ENCODE measurements at regions not wholly inside any gene's neighbourhood (a gene's known extent, or its start where the extent isn't known, plus 50 kb on each side); places are given as distances from the start of the nearest gene placed in this dataset.

DNA sequence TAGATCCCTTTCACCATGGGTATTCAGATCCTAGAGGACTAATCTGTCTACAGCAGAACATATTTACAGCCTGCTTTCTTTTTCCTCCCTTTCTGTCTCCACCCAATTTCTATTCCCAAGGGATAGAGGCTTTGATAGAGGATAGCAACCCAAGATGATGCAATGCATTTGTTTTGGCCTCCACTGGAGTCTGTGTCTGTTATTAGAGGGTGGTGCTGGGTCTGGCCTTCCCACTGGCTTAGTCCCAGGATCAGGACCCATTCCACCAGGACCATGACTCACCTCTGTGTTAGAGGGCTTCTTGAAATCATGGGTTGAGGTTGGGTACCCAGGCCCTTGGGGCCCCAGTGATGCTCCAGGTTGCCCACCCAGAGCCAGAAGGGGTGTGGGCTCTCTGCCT, 239.7 kb upstream of the TNP1 start:
- H3K9ac ChIP-seq (ENCODE audit: low read depth, low read length): no peak overlapping the region
- H3K4me1 ChIP-seq (ENCODE audit: insufficient read depth, low read length): peaks cover 14% of the 10 kb centered on the region
- H3K9me3 ChIP-seq (ENCODE audit: control insufficient read depth, insufficient read depth, low read length): no peaks in the 10 kb centered on the region
- H3K36me3 ChIP-seq (ENCODE audit: insufficient read depth, low read length): no peaks in the 10 kb centered on the region

DNA sequence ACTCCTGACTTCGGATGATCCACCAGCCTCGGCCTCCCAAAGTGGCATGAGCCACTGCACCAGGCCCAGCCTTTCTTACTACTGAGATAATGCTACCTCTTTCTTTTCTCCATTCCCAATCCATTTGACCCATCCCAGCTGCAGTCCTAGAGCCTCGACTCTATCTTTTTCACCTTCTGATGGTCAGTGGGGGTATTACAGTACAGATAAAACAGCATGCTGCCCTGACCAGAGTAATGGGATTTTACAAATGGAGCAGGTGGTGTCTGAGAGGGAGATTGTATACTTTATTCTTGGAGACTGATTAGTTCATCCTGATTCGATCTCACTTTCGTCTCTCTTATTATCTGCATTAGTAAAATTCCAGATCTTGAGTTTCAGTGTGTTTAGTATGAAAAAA, 238.6 kb upstream of the TNP1 start:
- Histone ChIP-seq H3K36me3 (ENCODE audit: insufficient read depth, low read length) (no peaks in the 10 kb centered on the region), H3K9me3 (ENCODE audit: control insufficient read depth, insufficient read depth, low read length) (no peaks in the 10 kb centered on the region), H3K9ac (ENCODE audit: low read depth, low read length) (no peak overlapping the region), H3K4me1 (ENCODE audit: insufficient read depth, low read length) (peaks cover 6% of the 10 kb centered on the region; the same call in 1 of the 2 replicates)

DNA sequence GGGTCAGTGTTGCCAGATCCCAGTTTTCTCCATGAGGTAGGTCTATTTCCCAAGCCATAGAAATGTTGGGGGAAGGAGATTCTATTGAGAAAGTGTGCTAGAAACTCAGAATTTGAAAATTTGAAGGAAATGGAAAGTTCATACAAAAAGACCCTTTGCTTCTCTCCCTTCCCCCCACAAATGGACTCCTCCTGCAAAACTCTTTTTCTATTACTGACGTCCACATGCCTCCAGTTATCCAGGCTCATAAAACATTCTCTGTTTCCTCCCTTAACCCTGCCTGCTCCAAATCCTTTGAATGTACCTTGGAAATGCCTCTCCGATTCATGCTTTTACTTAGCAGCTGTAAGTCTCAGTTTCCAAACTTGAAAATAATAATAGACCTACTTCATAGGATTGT, 237.5 kb upstream of the TNP1 start:
- Histone ChIP-seq H3K9me3 (ENCODE audit: control insufficient read depth, insufficient read depth, low read length) (no peaks in the 10 kb centered on the region), H3K36me3 (ENCODE audit: insufficient read depth, low read length) (no peaks in the 10 kb centered on the region), H3K9ac (ENCODE audit: low read depth, low read length) (no peak overlapping the region), H3K4me1 (ENCODE audit: insufficient read depth, low read length) (no peaks in the 10 kb centered on the region)

DNA sequence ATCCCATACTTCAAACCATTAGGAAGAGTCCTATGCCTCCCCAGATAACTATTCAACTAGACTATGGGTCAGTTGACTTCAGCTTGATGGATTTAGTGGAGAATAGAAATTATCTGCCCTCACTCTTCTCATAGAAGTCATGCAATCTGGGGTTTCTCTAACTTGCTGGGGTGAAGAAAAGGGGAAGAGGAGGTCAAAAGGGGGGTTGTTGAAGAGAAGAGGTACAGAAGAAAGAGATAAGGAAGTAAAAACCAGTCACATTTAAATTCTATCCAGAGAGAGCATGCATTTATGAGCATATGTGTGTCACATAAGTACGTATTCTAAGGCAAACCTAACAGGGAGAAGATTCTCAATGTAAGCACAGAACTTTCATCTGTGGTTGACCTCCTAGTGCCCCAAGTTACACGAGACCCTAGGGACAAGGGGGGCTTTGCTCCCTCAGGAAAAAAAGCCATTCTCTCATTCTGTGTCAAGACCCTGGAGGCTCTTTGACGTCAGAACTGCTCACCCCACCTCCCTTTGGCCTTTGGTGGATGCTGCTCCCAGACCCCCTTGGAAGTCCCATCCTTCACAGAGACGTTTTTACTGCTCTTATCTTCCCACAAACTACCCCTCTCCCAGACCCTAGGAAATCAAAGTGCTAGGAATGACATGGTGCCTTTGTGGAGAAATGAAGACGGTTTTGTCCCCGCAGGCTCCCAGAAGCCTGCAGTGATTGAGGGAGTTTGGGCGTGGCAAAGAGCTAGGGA, 236.8 kb upstream of the TNP1 start:
- no peak overlapping the region for H3K9ac ChIP-seq (ENCODE audit: low read depth, low read length)
- no peaks in the 10 kb centered on the region for H3K36me3 ChIP-seq (ENCODE audit: insufficient read depth, low read length)
- H3K9me3 ChIP-seq (ENCODE audit: control insufficient read depth, insufficient read depth, low read length): no peaks in the 10 kb centered on the region
- no peaks in the 10 kb centered on the region for H3K4me1 ChIP-seq (ENCODE audit: insufficient read depth, low read length)

DNA sequence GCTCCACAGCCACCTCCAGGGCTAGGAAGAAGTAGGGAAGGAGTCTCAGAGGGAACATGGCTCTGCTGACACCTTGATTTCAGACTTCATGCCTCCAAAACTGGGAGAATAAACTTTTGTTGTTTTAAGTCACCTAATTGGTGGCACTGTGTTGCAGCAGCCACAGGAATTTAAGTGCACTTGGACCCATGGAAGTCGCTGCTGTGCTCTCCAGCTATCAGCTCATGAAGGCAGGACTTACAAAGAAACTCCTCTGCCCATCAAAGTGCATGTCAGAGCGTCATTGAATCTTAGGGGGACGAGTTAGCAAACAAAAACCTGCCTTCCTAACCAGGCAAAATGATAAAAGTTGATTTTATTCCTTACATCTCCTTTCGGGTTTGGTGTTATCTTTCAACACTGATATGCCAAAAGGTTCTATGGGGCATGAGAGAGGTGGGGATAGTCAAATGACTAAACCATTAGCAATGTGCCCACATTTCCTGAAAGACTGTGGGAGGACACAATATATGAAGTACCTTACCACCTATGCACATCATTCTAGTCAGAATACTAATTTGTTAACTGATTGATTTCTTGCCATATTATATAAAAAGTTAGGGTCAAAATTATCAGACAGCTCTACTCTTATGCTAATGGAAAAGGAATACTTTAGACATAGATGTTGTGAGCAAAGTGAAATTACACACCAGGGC, 235.8 kb upstream of the TNP1 start:
- no peaks in the 10 kb centered on the region for H3K36me3 ChIP-seq (ENCODE audit: insufficient read depth, low read length)
- H3K9ac ChIP-seq (ENCODE audit: low read depth, low read length): no peak overlapping the region
- no peaks in the 10 kb centered on the region for H3K4me1 ChIP-seq (ENCODE audit: insufficient read depth, low read length)
- no peaks in the 10 kb centered on the region for H3K9me3 ChIP-seq (ENCODE audit: control insufficient read depth, insufficient read depth, low read length)

DNA sequence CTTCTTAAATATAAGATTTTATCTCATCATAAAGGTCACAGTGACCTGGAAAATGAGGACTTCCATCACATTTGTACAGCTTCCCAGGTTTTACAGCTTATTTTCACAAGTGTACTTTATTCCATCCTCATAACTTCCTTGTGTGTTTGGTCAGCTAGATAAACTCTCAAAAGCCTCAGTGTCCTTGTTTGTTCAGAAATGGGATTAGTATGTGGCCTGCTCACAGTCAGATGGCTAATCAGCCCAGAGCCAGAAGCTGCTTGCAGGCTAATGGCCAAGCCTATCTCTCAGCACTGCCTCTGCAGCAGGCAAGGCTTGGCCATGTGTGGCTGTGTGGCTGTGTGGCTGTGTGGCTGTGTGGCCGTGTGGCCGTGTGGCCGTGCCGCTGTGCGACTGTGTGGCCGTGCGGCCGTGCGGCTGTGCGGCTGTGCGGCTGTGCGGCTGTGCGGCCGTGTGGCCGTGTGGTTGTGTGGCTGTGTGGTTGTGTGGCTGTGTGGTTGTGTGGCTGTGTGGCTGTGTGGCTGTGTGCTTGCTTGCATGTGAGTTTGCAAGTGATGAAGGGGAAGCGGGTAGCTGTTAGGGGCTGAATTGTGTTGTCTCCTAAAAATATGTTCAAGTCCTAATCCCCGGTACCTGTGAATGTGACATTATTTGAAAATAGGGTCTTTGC, 233.0 kb upstream of the TNP1 start:
- H3K36me3 ChIP-seq (ENCODE audit: insufficient read depth, low read length): no peaks in the 10 kb centered on the region
- no peaks in the 10 kb centered on the region for H3K9me3 ChIP-seq (ENCODE audit: control insufficient read depth, insufficient read depth, low read length)
- no peaks in the 10 kb centered on the region for H3K4me1 ChIP-seq (ENCODE audit: insufficient read depth, low read length)
- no peak overlapping the region for H3K9ac ChIP-seq (ENCODE audit: low read depth, low read length)

DNA sequence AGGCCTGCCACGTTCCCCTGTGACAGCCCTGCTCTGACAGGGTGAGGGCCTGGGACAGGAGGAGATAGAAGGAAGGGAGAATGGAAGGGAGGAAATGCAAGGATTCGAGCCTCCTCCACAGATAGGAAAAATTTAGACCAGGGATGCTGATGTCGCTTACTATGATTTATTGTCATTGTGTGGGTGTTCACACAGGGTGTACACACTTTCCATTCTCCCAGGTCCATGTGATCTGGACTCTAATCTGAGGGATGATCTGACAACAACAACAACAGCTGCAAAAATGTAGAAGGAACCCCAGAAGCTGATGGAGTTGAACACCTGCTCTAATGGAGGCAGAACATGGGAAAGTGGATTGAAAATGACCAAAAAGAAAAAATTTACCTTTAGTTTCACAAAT, 231.7 kb upstream of the TNP1 start:
- Histone ChIP-seq H3K4me1 (ENCODE audit: insufficient read depth, low read length) (no peaks in the 10 kb centered on the region), H3K36me3 (ENCODE audit: insufficient read depth, low read length) (no peaks in the 10 kb centered on the region), H3K9me3 (ENCODE audit: control insufficient read depth, insufficient read depth, low read length) (no peaks in the 10 kb centered on the region), H3K9ac (ENCODE audit: low read depth, low read length) (no peak overlapping the region)

DNA sequence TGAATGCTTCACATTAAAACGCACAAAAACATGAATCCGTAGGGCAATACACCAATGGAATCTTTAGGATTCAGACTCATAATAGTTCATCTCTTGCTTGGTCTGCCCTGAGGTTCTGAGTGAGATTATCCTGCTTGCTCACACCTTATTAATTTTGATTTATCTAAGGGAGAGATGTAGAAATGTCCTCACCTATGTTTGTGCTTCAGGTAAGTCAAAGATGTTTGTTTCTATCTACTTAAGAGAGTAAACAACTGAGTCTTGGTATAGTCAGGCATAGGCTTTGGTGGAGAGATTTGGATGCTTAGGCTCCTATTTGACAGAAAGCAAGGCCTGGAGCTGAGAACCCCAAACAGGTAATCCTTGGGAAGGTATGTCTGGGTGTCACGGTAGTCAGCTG, 231.0 kb upstream of the TNP1 start:
- H3K9ac ChIP-seq (ENCODE audit: low read depth, low read length): no peak overlapping the region
- no peaks in the 10 kb centered on the region for H3K36me3 ChIP-seq (ENCODE audit: insufficient read depth, low read length)
- H3K4me1 ChIP-seq (ENCODE audit: insufficient read depth, low read length): no peaks in the 10 kb centered on the region
- H3K9me3 ChIP-seq (ENCODE audit: control insufficient read depth, insufficient read depth, low read length): no peaks in the 10 kb centered on the region

DNA sequence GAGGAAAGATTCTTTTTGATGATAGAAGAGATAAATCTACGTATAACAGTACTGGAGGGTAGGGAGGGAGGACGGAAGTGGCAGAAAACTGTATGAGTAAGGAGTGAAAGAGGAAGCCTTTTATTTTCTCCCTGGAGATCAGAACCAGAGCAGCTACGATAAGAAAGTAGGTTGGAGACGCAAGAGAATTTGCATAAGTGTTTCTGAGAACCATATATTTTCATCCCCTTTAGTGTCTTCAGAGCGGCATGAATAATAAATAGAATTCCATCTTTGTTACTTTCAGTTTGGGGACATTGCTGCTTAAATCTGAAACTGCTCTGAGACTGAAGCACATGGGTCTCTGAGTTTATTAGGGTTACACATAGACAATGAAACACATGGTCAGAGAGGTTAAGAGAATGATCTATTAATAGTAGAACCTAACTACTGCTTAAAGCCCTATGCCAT, 230.2 kb upstream of the TNP1 start:
- Histone ChIP-seq H3K36me3 (ENCODE audit: insufficient read depth, low read length) (no peaks in the 10 kb centered on the region), H3K4me1 (ENCODE audit: insufficient read depth, low read length) (no peaks in the 10 kb centered on the region), H3K9ac (ENCODE audit: low read depth, low read length) (no peak overlapping the region), H3K9me3 (ENCODE audit: control insufficient read depth, insufficient read depth, low read length) (no peaks in the 10 kb centered on the region)

DNA sequence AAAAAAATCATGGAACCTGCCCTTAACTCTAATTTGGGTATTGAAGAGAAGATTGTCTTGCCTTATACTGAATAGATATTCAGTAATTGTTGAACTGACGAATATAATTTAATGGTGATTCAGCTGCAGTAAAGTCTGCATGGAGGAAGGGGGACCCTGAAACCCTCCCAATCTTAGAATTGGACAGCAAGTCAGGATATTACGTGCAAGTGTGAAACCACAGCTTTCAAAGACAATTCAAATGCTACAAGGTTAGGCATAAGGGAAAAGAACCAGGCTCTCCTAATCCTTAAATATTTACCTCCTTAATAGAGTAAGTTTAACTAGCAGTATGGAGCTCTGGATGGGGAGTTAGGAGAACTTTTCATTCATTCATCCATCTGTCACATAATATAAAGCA, 226.9 kb upstream of the TNP1 start:
- Histone ChIP-seq H3K36me3 (ENCODE audit: insufficient read depth, low read length) (no peaks in the 10 kb centered on the region), H3K4me1 (ENCODE audit: insufficient read depth, low read length) (no peaks in the 10 kb centered on the region), H3K9ac (ENCODE audit: low read depth, low read length) (no peak overlapping the region), H3K9me3 (ENCODE audit: control insufficient read depth, insufficient read depth, low read length) (no peaks in the 10 kb centered on the region)

DNA sequence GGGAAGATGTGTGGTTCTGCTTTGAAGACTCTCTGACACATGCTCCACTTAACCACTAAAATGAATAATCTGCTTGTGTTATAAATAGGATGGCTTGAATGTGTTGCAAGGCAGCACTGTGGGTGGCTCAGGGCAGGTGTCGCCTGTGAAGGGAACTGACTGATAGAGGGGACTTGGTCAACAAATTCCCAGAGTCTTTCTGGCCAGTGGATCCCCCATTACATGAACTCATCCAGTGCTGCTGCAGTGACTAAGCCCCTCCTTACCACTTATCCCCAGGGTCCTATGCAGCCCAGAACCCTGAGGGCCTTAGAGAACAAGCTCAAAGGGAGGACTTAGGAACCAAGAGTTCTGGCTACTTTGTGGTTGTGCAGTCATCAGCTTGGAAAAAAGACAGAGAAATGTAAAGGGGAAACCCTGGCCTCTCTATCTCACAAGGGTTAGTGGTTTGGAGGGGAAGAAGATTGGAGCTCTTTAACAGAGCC, 226.2 kb upstream of the TNP1 start:
- H3K9me3 ChIP-seq (ENCODE audit: control insufficient read depth, insufficient read depth, low read length): no peaks in the 10 kb centered on the region
- no peaks in the 10 kb centered on the region for H3K4me1 ChIP-seq (ENCODE audit: insufficient read depth, low read length)
- no peaks in the 10 kb centered on the region for H3K36me3 ChIP-seq (ENCODE audit: insufficient read depth, low read length)

DNA sequence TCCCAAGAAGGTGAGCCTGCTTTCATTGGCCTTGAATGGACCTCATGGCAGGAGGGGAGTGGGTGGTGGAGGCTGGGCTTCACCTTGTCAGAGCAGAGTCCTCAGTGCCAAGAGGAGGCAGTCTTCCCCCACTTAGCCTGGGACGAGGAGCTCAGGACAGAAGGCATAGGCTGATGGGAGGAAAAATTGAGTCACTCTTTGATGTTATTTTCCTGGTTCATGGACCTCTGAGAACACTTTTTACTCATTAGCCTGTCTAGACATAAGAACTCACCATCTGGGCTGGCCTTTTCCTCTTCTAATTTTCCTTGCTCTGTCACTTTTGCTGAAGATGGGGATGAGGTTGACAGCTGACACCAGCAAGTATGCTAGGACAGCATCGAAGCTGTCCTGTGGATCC, 225.7 kb upstream of the TNP1 start:
- Histone ChIP-seq H3K9me3 (ENCODE audit: control insufficient read depth, insufficient read depth, low read length) (no peaks in the 10 kb centered on the region), H3K4me1 (ENCODE audit: insufficient read depth, low read length) (no peaks in the 10 kb centered on the region), H3K36me3 (ENCODE audit: insufficient read depth, low read length) (no peaks in the 10 kb centered on the region), H3K9ac (ENCODE audit: low read depth, low read length) (no peak overlapping the region)

More for the DNA sequence above, 226.2 kb upstream of the TNP1 start:
- H3K9ac ChIP-seq (ENCODE audit: low read depth, low read length): no peak overlapping the region

DNA sequence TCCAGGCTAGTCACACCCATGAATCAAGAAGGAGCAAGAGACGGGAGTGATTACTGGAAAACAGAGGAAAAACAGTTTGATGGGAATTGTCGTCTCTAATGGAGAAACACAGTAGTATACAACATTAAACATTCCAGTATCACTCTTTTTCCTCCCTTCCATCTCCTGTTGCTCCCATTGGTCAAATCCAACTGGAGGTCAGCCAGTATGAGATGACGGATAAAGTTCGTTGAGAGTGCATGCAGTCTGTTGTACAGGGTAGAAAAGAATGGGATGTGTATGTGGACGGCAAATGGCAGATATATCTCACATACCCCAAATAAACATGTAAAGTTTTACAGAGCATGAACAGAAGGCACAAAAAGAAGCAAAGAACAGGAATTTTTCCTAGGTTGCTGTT, 221.9 kb upstream of the TNP1 start:
- H3K36me3 ChIP-seq (ENCODE audit: insufficient read depth, low read length): no peaks in the 10 kb centered on the region
- no peak overlapping the region for H3K9ac ChIP-seq (ENCODE audit: low read depth, low read length)
- H3K9me3 ChIP-seq (ENCODE audit: control insufficient read depth, insufficient read depth, low read length): no peaks in the 10 kb centered on the region
- H3K4me1 ChIP-seq (ENCODE audit: insufficient read depth, low read length): no peaks in the 10 kb centered on the region

DNA sequence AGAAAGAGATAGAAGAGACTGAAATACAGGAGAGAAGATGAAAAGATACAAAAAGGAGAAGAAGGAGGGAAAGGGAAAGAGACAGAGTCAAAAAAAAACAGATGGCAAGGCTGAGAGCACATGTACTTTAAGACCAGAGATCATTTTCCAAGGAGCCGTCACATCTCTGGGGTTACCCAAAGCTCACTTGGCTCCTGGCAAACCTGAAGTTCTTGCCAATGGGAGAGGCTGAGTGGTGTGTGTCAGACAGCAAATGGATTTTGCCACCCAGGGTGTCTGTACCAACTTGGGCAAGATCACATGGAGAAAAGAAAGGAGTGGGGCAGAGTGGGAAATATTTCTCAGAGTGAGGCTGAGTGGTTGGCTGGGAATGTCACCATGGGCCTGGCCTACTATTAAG, 219.3 kb upstream of the TNP1 start:
- Histone ChIP-seq H3K36me3 (ENCODE audit: insufficient read depth, low read length) (no peaks in the 10 kb centered on the region), H3K9ac (ENCODE audit: low read depth, low read length) (no peak overlapping the region), H3K9me3 (ENCODE audit: control insufficient read depth, insufficient read depth, low read length) (no peaks in the 10 kb centered on the region), H3K4me1 (ENCODE audit: insufficient read depth, low read length) (peaks cover 3% of the 10 kb centered on the region; the same call in 1 of the 2 replicates)
